ENCODE measurements at regions not wholly inside any gene's neighbourhood (a gene's known extent, or its start where the extent isn't known, plus 50 kb on each side); places are given as distances from the start of the nearest gene placed in this dataset.

GRCh38 chr11:8757533-8757932, 74.9 kb downstream of the RPL27A start:
- TF ChIP-seq CTCF (IDR thresholded peaks at IDR 0.05) (no peak), POLR2A (IDR thresholded peaks at IDR 0.05) (no peak)
- intact Hi-C loops (cut with DNase I; ENCODE audit: low total_unique reads), result no loop called here
- DNase-seq, result no peak
- H3K27me3 ChIP-seq, result no peaks in the 10 kb centered on the region
- no peaks in the 10 kb centered on the region for H3K36me3 ChIP-seq
- H3K4me3 ChIP-seq, result no peak overlapping the region
- H3K4me1 ChIP-seq, result peaks cover 30 to 43% of the 10 kb centered on the region in 2 donors
- peaks cover 0 to 3% of the 10 kb centered on the region in 2 donors for H3K9me3 ChIP-seq
- peak overlapping the region; percentile 78 for H3K27ac ChIP-seq

GRCh38 chr11:8758619-8759169, 76.1 kb downstream of the RPL27A start:
- TF ChIP-seq CTCF (IDR thresholded peaks at IDR 0.05) (no peak), POLR2A (IDR thresholded peaks at IDR 0.05) (no peak)
- Histone ChIP-seq H3K4me3 (no peak overlapping the region), H3K36me3 (no peaks in the 10 kb centered on the region), H3K9me3 (no peaks in the 10 kb centered on the region), H3K27me3 (no peaks in the 10 kb centered on the region), H3K4me1 (peaks cover 30 to 43% of the 10 kb centered on the region in 2 donors), H3K27ac (peak overlapping the region; percentile 78)
- intact Hi-C loops (cut with DNase I; ENCODE audit: low total_unique reads), result no loop called here
- DNase-seq, result no peak

GRCh38 chr11:8759634-8760033, 77.0 kb downstream of the RPL27A start:
- H3K27me3 ChIP-seq, result no peaks in the 10 kb centered on the region
- no peak for TF ChIP-seq POLR2A (IDR thresholded peaks at IDR 0.05)
- TF ChIP-seq CTCF (IDR thresholded peaks at IDR 0.05), result no peak
- H3K36me3 ChIP-seq, result no peaks in the 10 kb centered on the region
- peaks cover 30 to 43% of the 10 kb centered on the region in 2 donors for H3K4me1 ChIP-seq
- DNase-seq, result peak; percentile 60 to 73
- peak overlapping the region; percentile 78 for H3K27ac ChIP-seq
- no peaks in the 10 kb centered on the region for H3K9me3 ChIP-seq
- intact Hi-C loops (cut with DNase I; ENCODE audit: low total_unique reads), result no loop called here
- H3K4me3 ChIP-seq, result no peak overlapping the region

- intact Hi-C loops (cut with DNase I; ENCODE audit: low total_unique reads), result no loop called here
- TF ChIP-seq POLR2A (IDR thresholded peaks at IDR 0.05) (no peak), CTCF (IDR thresholded peaks at IDR 0.05) (no peak)
- H3K4me3 ChIP-seq, result no peak overlapping the region
- DNase-seq, result no peak
- H3K27me3 ChIP-seq, result no peaks in the 10 kb centered on the region
- no peaks in the 10 kb centered on the region for H3K9me3 ChIP-seq
- H3K4me1 ChIP-seq, result peaks cover 33 to 48% of the 10 kb centered on the region in 2 donors
- no peaks in the 10 kb centered on the region for H3K36me3 ChIP-seq
- peak overlapping the region; percentile 78 for H3K27ac ChIP-seq
Measured at GRCh38 chr11:8760896-8761295, 78.3 kb downstream of the RPL27A start.

- intact Hi-C loops (cut with DNase I; ENCODE audit: low total_unique reads), result no loop called here
- no peaks in the 10 kb centered on the region for H3K36me3 ChIP-seq
- H3K27me3 ChIP-seq, result no peaks in the 10 kb centered on the region
- H3K4me1 ChIP-seq, result peaks cover 23 to 38% of the 10 kb centered on the region in 2 donors
- H3K27ac ChIP-seq, result peak overlapping the region; percentile 78 to 82
- no peaks in the 10 kb centered on the region for H3K9me3 ChIP-seq
- DNase-seq, result no peak
- TF ChIP-seq POLR2A (IDR thresholded peaks at IDR 0.05), result no peak
- no peak for TF ChIP-seq CTCF (IDR thresholded peaks at IDR 0.05)
- H3K4me3 ChIP-seq, result no peak overlapping the region
Measured at GRCh38 chr11:8763070-8763685, 80.6 kb downstream of the RPL27A start.
